Ecto neural progenitor cell (in vitro differentiated cells): ENCODE measurements at regions not wholly inside any gene's neighbourhood (a gene's known extent, or its start where the extent isn't known, plus 50 kb on each side); places are given as distances from the start of the nearest gene placed in this dataset.

Source experiments
- DNase-seq: peaks from one replicate; pipeline ENCODE4 v3.0.0-alpha.2; 2018; ENCODE audit warnings: low spot score

DNA sequence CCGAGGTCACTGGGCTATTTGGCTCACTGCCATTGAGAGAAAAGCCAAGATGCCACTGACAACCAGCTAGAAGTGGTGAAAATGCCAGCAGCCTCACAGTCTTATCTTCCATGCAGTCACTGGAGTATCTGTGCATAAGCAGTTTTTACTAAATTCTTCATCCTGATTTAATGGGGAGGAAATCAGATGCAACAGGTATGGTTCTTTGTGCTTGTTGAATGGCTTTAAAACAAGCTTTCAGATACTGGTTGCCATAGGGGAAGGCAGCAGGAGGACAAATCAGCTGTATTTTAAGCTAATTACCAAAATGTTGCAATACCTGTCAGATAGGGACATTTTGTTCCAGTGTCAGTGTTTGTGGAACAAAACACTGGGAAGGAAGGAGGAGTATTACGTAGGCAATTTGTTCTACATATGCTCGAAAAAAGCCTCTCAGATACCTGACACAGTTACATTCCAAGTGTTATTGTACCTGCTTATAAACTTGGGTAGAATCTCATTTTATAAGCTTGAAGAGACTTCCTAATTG, 54.1 kb upstream of the ARHGAP5 start:
- DNase-seq: no peak

- no peak for DNase-seq
These were observed 53.6 kb upstream of the ARHGAP5 start for GRCh38 chr14:32023540-32023939.

GRCh38 chr14:32027255-32027939, 49.7 kb upstream of the ARHGAP5 start:
- DNase-seq: no peak
